Ishikawa (cell line): ENCODE measurements at regions not wholly inside any gene's neighbourhood (a gene's known extent, or its start where the extent isn't known, plus 50 kb on each side); places are given as distances from the start of the nearest gene placed in this dataset.

Source experiments
- CEBPB ChIP-seq: IDR thresholded peaks from 2 replicates; pipeline ENCODE4 v1.6.1; 2012
- CREB1 ChIP-seq: IDR thresholded peaks from 2 replicates; pipeline ENCODE4 v1.6.1; 2012; ENCODE audit warnings: low read depth
- EGR1 ChIP-seq: IDR thresholded peaks from 2 replicates; pipeline ENCODE4 v1.6.1; 2012
- EP300 ChIP-seq: IDR thresholded peaks from 2 replicates; pipeline ENCODE4 v1.6.1; 2012; ENCODE audit warnings: borderline replicate concordance
- FOXM1 ChIP-seq: IDR thresholded peaks from 2 replicates; pipeline ENCODE4 v1.6.1; 2012; ENCODE audit warnings: low read depth, borderline replicate concordance
- MAX ChIP-seq: IDR thresholded peaks from 2 replicates; pipeline ENCODE4 v1.6.1; 2012
- NFIC ChIP-seq: IDR thresholded peaks from 2 replicates; pipeline ENCODE4 v1.6.1; 2012
- RAD21 ChIP-seq: IDR thresholded peaks from 2 replicates; pipeline ENCODE4 v1.6.1; 2012; ENCODE audit warnings: low read depth
- REST ChIP-seq: IDR thresholded peaks from 2 replicates; pipeline ENCODE4 v1.6.1; 2012; ENCODE audit warnings: low read depth, mild to moderate bottlenecking
- TAF1 ChIP-seq: IDR thresholded peaks from 2 replicates; pipeline ENCODE4 v1.6.1; 2012; ENCODE audit warnings: low read depth, mild to moderate bottlenecking
- TCF12 ChIP-seq: IDR thresholded peaks from 2 replicates; pipeline ENCODE4 v1.6.1; 2012; ENCODE audit warnings: low read depth
- TEAD4 ChIP-seq: IDR thresholded peaks from 2 replicates; pipeline ENCODE4 v1.6.1; 2012
- USF1 ChIP-seq: IDR thresholded peaks from 2 replicates; pipeline ENCODE4 v1.6.1; 2012
- YY1 ChIP-seq: IDR thresholded peaks from 2 replicates; pipeline ENCODE4 v1.6.1; 2012; ENCODE audit warnings: low read depth
- ZBTB7A ChIP-seq: IDR thresholded peaks from 2 replicates; pipeline ENCODE4 v1.6.1; 2012; ENCODE audit warnings: low read depth

- TF ChIP-seq REST, result no peak
- no peak for TF ChIP-seq TEAD4
- no peak for TF ChIP-seq EP300
- TF ChIP-seq RAD21, result no peak
- no peak for TF ChIP-seq TAF1
- no peak for TF ChIP-seq TCF12
- no peak for TF ChIP-seq USF1
- no peak for TF ChIP-seq ZBTB7A
- no peak for TF ChIP-seq MAX
- no peak for TF ChIP-seq YY1
- TF ChIP-seq FOXM1, result no peak
- no peak for TF ChIP-seq CREB1
- no peak for TF ChIP-seq EGR1
- TF ChIP-seq CEBPB, result no peak
- no peak for TF ChIP-seq NFIC
Observed at GRCh38 chr12:78269620-78270019, 438.9 kb downstream of the NAV3 start.

- no peak for TF ChIP-seq USF1
- no peak for TF ChIP-seq TCF12
- no peak for TF ChIP-seq TEAD4
- TF ChIP-seq EGR1, result no peak
- no peak for TF ChIP-seq REST
- TF ChIP-seq CEBPB, result no peak
- TF ChIP-seq FOXM1, result no peak
- TF ChIP-seq CREB1, result no peak
- TF ChIP-seq MAX, result no peak
- no peak for TF ChIP-seq ZBTB7A
- TF ChIP-seq EP300, result no peak
- TF ChIP-seq NFIC, result no peak
- no peak for TF ChIP-seq TAF1
- TF ChIP-seq RAD21, result no peak
- TF ChIP-seq YY1, result no peak
Observed at GRCh38 chr12:78271546-78271945, 440.9 kb downstream of the NAV3 start.

- TF ChIP-seq TAF1, result no peak
- no peak for TF ChIP-seq YY1
- TF ChIP-seq EGR1, result no peak
- TF ChIP-seq TCF12, result no peak
- no peak for TF ChIP-seq EP300
- no peak for TF ChIP-seq MAX
- no peak for TF ChIP-seq TEAD4
- TF ChIP-seq RAD21, result no peak
- TF ChIP-seq ZBTB7A, result no peak
- TF ChIP-seq USF1, result no peak
- TF ChIP-seq CEBPB, result no peak
Observed at GRCh38 chr12:78275886-78276285, 445.2 kb downstream of the NAV3 start.

- no peak for TF ChIP-seq REST
- TF ChIP-seq TAF1, result no peak
- no peak for TF ChIP-seq TEAD4
- no peak for TF ChIP-seq USF1
Observed at GRCh38 chr12:78278706-78279190, 448.1 kb downstream of the NAV3 start.
